Fibroblast of peridontal ligament (primary cell): ENCODE measurements at regions not wholly inside any gene's neighbourhood (a gene's known extent, or its start where the extent isn't known, plus 50 kb on each side); places are given as distances from the start of the nearest gene placed in this dataset.
"Not testable (repeated sequence)": the region's sequence is repeated elsewhere in the genome, so short reads cannot be mapped to it uniquely, and the experiment has no call there.

Experiments used
- DNase-seq: peaks from one replicate; pipeline ENCODE4 v3.0.0-alpha.2; 2010; ENCODE audit errors: extremely low read depth

DNA sequence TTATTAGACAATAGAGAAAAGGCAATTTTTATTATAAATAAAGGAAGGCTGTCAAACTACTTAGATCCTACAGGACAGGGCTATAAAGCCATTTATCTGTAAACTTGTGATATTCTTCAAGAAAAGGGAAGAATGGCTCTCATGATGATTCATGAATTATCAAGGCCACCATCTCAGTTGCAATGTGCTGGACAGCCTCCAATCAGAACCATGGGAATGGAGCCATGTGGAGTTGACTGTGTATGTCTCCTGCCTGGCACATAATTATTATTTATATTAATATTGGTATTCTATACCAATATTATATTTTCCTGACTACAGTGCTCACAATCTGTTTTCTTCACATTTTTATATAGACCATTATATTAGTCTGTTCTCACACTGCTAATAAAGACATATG is 560.5 kb upstream of the MIR17HG start:
- no peak for DNase-seq

DNA sequence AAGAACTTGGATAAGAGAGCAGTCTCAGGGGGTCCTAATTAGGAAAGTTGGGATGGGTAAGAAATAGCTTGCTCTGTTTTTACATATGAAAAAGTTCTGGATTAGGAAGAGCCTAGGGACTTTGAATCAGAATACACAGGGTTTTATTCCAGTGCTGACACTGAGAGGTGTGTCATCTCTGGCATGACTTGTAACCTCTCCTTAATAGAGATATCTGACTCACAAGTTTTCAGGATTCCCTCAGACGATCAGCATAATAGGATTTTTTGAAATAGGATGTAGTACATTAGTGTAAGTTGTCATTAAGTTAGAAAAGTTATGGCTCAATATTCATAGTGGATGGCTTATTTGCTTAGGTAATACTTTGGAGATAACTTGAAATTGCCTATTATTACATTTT is 555.2 kb upstream of the MIR17HG start:
- DNase-seq: no peak

- peak; percentile 0 for DNase-seq
Observed at GRCh38 chr13:90793261-90793820, 554.1 kb upstream of the MIR17HG start.

GRCh38 chr13:90796474-90796873 is 551.0 kb upstream of the MIR17HG start:
- no peak for DNase-seq

DNA sequence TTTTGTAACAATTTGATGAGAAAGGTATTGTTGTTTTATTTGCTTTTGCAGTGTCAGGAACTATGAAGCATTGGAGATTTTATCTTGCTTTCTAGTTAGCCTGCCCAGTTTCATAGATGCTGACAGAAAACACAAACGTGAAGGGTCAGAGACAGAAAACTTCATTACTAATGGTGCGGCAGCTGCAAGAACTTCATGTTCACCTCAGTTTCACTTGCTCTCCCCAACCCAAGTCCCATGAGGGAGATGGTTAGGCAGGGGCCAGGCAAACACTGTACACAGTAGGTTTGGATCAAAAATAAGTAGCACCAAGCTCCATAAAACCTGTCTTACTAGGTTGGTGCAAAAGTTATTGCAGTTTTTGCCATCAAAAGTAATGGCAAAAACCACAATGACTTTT is 550.2 kb upstream of the MIR17HG start:
- no peak for DNase-seq

DNA sequence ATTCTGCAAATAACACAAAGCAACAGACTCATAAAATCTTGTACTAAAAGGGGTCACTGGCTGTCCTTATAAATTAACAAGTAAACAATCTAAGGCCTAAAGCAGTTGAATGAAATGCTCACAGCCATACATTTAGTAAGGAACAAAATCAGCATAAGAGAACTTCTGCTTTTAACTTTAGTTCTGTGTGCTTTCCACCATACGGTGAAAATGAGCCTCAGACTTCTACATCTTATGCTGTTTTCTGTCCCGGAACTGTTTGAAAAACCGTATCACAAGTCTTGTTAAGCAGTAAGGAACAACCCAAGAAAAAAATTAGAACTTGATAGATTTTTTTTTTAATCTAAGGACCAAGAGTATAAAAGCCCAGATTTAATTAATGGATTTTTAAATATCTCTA is 549.1 kb upstream of the MIR17HG start:
- DNase-seq: no peak

- DNase-seq: no peak
Observed at GRCh38 chr13:90800082-90800746, 547.3 kb upstream of the MIR17HG start.

DNA sequence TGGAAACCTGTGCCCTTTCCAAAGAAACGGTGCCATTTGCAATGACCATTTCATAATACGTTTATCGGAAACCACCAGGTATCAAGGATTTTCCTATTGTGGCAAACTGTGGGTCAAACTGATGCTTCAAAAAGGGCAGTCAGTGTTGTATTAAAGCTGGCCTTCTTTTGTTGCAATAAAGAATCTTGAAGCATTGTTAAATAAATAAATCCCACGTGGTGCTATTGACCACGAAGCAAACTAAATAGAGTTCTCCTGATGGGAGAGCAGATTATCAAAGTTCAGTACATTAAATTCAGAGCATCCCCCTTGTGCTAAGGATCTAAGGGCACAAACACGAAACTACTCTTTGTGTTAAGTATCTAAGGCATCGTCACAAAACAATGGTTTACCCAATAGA is 545.9 kb upstream of the MIR17HG start:
- DNase-seq: no peak

- DNase-seq: no peak
Observed at GRCh38 chr13:90803210-90803609, 544.3 kb upstream of the MIR17HG start.

GRCh38 chr13:90806016-90806615 is 541.4 kb upstream of the MIR17HG start:
- no peak for DNase-seq

DNA sequence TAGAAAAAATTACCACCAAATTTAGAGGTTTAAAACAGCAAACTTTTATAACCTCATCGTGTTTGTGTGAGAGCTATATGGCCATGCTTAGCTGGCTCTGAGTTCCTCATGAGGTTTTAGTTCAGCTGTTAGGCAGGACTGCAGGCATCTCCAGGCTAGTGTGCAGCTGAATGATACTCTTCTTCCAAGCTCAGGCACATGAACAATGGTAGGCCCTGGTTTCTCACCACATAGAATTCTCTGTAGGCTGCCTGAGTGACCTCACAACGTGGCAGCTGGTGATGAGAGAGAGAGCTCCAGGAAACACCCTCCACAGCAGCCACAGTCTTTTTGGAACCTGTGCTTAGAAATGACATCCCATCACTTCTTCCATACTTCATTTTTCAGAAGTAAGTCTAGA is 540.6 kb upstream of the MIR17HG start:
- DNase-seq: no peak

DNA sequence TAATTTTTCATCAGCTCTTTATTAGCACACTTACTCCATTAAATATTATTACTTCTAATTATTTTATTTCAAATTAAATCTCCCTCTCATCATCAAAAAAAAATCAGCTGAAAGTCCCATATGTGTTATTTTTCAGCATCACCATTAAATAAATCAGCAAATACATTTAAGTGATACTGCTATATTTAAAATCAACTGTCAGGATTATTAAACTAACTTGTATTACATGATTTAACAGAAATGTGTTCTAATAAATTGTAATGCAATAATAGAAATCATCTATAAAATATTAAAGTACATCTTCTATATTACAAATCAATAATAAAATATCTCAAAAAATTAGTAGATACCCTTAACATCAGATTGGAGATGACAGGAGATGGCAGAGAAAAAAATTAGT is 538.6 kb upstream of the MIR17HG start:
- DNase-seq: no peak

DNA sequence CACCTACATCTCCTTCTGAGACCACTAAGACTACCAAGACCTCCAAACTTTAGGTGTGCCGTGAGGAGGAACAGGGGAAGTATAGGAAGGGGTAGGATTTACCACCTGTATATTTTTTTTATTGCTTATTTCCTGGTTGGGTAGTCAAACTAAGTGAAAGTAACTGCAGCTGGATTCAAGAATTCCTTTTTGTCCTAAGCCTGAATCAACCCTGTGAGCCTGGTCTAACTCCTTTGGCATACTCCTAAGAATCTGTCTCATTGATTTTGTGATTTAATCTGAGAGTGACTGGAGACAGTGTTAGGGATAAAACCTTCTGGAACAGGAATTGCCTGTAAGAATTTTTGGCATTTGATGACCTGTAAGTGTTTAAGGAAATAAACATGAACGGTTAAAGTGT is 523.5 kb upstream of the MIR17HG start:
- DNase-seq: no peak

DNA sequence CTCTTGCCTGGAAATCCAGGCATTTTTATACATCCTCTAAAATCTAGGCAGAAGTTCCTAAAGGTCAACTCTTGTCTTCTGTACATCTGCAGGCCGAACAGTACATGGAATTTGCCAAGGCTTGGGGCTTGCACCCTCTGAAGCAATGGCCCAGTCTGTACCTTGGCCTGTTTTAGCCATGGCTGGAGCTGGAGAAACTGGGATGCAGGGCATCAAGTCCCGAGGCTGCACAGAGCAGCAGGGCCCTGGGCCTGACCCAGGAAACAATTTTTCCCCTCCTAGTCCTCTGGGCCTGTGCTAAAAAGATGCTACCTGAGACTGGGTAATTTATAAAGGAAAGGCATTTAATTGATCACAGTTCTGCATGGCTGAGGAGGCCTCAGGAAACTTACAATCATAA is 520.8 kb upstream of the MIR17HG start:
- DNase-seq: no peak

- DNase-seq: no peak
Observed at GRCh38 chr13:90830782-90831181, 516.7 kb upstream of the MIR17HG start.

DNA sequence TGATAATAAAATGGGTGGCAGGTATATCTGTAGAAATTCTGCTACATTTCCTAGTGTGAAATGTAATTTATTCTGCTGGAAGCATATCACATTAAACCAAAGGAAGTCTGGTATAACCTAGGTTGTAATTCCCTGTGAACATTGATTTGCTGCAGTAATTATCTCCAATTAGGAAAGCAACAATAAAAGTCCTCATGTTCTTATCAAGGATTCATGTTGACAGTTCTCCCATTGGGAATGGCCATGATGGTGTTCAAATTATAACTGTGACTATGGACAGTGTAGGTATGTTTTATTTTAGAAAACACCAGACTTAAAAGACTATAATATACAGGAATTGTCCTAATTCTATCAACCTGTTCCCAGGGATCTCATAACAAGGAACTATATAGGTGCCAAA is 513.5 kb upstream of the MIR17HG start:
- DNase-seq: no peak

DNA sequence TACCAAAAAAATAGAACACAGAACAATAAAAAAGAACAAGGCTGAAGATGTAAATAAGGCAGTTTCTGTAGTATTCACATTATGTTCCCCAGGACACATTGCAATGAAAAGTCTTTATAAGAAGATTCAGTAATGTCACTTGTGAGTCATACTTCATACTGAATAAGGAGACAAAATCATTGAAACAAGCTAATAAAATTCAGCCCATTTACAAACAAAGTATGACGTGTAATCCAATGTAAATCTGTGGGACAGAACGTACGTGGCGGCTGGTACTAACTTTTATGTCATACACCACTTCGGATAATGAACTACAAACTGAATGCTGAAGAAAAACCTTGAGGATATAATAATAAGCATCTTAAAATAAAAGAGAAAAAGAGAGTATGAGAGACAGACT is 512.8 kb upstream of the MIR17HG start:
- no peak for DNase-seq

- no peak for DNase-seq
Observed at GRCh38 chr13:90835826-90836225, 511.7 kb upstream of the MIR17HG start.

- DNase-seq: no peak
Observed at GRCh38 chr13:90838317-90838960, 509.0 kb upstream of the MIR17HG start.

DNA sequence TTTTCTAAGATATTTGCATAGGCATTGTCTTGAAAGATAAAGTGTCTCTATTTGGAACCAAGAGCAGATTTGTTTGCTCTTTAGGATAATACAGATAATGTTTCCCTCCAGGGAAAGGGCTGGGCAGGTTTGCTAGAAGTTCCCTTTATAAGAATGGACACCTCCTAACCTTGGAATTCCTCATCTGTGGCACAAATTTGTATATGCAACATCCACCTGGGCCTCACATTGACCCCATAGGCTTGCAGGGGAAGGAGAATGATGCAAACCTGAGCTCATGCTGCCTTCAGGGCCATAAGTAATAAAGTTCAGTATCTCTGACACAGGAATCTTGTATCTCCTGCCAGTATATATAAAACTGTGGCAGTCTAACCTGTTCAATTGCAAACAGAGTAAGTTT is 508.4 kb upstream of the MIR17HG start:
- DNase-seq: no peak

GRCh38 chr13:90846936-90847335 is 500.6 kb upstream of the MIR17HG start:
- no peak for DNase-seq

GRCh38 chr13:90853666-90854065 is 493.8 kb upstream of the MIR17HG start:
- not testable (repeated sequence) for DNase-seq

DNA sequence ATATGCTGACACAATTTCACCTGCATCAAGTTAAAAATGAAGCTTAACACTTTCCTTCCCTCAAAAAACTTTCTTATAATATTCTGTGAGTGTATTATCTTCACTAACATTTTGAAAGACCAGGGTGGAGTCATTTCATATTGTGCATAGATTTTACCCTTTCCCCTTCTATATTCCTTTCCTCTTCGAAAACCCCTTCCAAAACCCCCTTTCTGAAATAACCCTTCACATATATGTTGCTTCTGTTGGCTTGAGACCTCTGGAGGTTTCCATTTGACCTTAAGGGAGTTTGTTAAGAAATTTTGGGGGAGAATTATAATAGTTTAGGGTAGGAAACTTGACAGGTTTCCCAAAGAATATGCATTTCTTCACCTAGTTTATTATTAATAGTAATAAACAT is 489.6 kb upstream of the MIR17HG start:
- DNase-seq: no peak
